Testis (tissue), 2 donors: ENCODE measurements at regions not wholly inside any gene's neighbourhood (a gene's known extent, or its start where the extent isn't known, plus 50 kb on each side); places are given as distances from the start of the nearest gene placed in this dataset.

Source experiments
- CTCF ChIP-seq, 3 experiments: fragments of 450-650 bp in 2 of 3; fragments of 200-600 bp in 1 of 3; sonication (generic) in 1 of 3; IDR thresholded peaks; one replicate each; pipeline ENCODE4 v1.5.1; 2016 to 2019; ENCODE audit warnings: antibody characterized with exemption in 3 of 3, mild to moderate bottlenecking in 2 of 3, moderate library complexity in 1 of 3
- POLR2A ChIP-seq: fragments of 450-650 bp; IDR thresholded peaks from one replicate; pipeline ENCODE4 v1.6.1; 2017; ENCODE audit warnings: antibody characterized with exemption, mild to moderate bottlenecking, moderate library complexity

GRCh38 chr13:49853535-49853934, 61.1 kb upstream of the KPNA3 start:
- TF ChIP-seq CTCF (IDR thresholded peaks at IDR 0.05), result no peak
- no peak for TF ChIP-seq POLR2A
